GM12875 (cell line): ENCODE measurements at regions not wholly inside any gene's neighbourhood (a gene's known extent, or its start where the extent isn't known, plus 50 kb on each side); places are given as distances from the start of the nearest gene placed in this dataset.

Experiments used
- H3K4me3 ChIP-seq: one replicate; pipeline ENCODE4 v1.5.1; 2011; ENCODE audit warnings: low read depth, low read length, control low read depth
- CTCF ChIP-seq: IDR thresholded peaks from 2 replicates; pipeline ENCODE4 v1.5.1; 2011; ENCODE audit warnings: low read depth, mild to moderate bottlenecking, control low read depth, inconsistent platforms, low read length, moderate library complexity, borderline replicate concordance; ENCODE audit not compliant: insufficient read depth

GRCh38 chr2:4357121-4357520, 653.7 kb downstream of the DCDC2C start:
- TF ChIP-seq CTCF: no peak
- no peak overlapping the region for H3K4me3 ChIP-seq

- no peak for TF ChIP-seq CTCF
- H3K4me3 ChIP-seq: no peak overlapping the region
Observed at GRCh38 chr2:4358837-4359236, 655.5 kb downstream of the DCDC2C start.

GRCh38 chr2:4368907-4369306, 665.5 kb downstream of the DCDC2C start:
- H3K4me3 ChIP-seq: no peak overlapping the region
- TF ChIP-seq CTCF: no peak

GRCh38 chr2:4369826-4370419, 666.5 kb downstream of the DCDC2C start:
- TF ChIP-seq CTCF: no peak

GRCh38 chr2:4370422-4371090, 667.2 kb downstream of the DCDC2C start:
- H3K4me3 ChIP-seq: no peak overlapping the region
- no peak for TF ChIP-seq CTCF

More at GRCh38 chr2:4369826-4370419, 666.5 kb downstream of the DCDC2C start:
- no peak overlapping the region for H3K4me3 ChIP-seq

GRCh38 chr2:4381049-4381448, 677.7 kb downstream of the DCDC2C start:
- no peak overlapping the region for H3K4me3 ChIP-seq
- no peak for TF ChIP-seq CTCF

- no peak for TF ChIP-seq CTCF
- no peak overlapping the region for H3K4me3 ChIP-seq
Observed at GRCh38 chr2:4381773-4382172, 678.4 kb downstream of the DCDC2C start.
